Osteoblast (primary cell): ENCODE measurements at regions not wholly inside any gene's neighbourhood (a gene's known extent, or its start where the extent isn't known, plus 50 kb on each side); places are given as distances from the start of the nearest gene placed in this dataset.
A peak's percentile ranks its signal among the peaks of the same experiment; 100 is the strongest.

ENCODE experiments used
- DNase-seq: peaks from one replicate; pipeline ENCODE4 v3.0.0; 2011; ENCODE audit warnings: low spot score, mixed read lengths; ENCODE audit not compliant: insufficient read length; ENCODE audit errors: missing footprints
- H2AFZ ChIP-seq: 2 replicates; pipeline ENCODE4 v1.6.0; 2011; ENCODE audit warnings: mild to moderate bottlenecking, low read length
- H3K27ac ChIP-seq: 2 replicates; pipeline ENCODE4 v1.5.1; 2011; ENCODE audit warnings: mild to moderate bottlenecking, low read depth, low read length, moderate library complexity
- H3K27me3 ChIP-seq: 2 replicates; pipeline ENCODE4 v1.6.0; 2012; ENCODE audit warnings: mild to moderate bottlenecking, control low read depth, inconsistent platforms, low read length, moderate library complexity; ENCODE audit not compliant: insufficient read depth
- H3K36me3 ChIP-seq: 2 replicates; pipeline ENCODE4 v1.5.1; 2011; ENCODE audit warnings: mild to moderate bottlenecking, low read length, control low read depth, moderate library complexity; ENCODE audit not compliant: insufficient read depth
- H3K4me1 ChIP-seq: 2 replicates; pipeline ENCODE4 v1.5.1; 2011; ENCODE audit warnings: mild to moderate bottlenecking, low read length, control low read depth, moderate library complexity; ENCODE audit not compliant: insufficient read depth
- H3K4me2 ChIP-seq: 2 replicates; pipeline ENCODE4 v1.6.0; 2011; ENCODE audit warnings: mild to moderate bottlenecking, low read length; ENCODE audit not compliant: insufficient read depth
- H3K4me3 ChIP-seq: fragments of 200-600 bp; sonication (generic); 3 replicates; pipeline ENCODE4 v1.5.1; 2012; ENCODE audit warnings: mild to moderate bottlenecking, low read length, inconsistent platforms; ENCODE audit not compliant: insufficient read depth
- H3K79me2 ChIP-seq: 2 replicates; pipeline ENCODE4 v1.6.0; 2012; ENCODE audit warnings: mild to moderate bottlenecking, low read length, control low read depth, inconsistent platforms; ENCODE audit not compliant: insufficient read depth
- H3K9me3 ChIP-seq: 2 replicates; pipeline ENCODE4 v1.5.1; 2011; ENCODE audit warnings: low read depth, low read length, control low read depth
- H4K20me1 ChIP-seq: 2 replicates; pipeline ENCODE4 v1.6.0; 2012; ENCODE audit warnings: mild to moderate bottlenecking, low read length, control low read depth; ENCODE audit not compliant: insufficient read depth
- TF ChIP-seq, protein P1 (sequence below): IDR thresholded peaks from 2 replicates; pipeline ENCODE4 v1.5.1; 2011; ENCODE audit warnings: mild to moderate bottlenecking, low read depth, low read length, moderate library complexity; ENCODE audit errors: extremely low read depth

GRCh38 chr4:8697826-8698225 is 105.3 kb downstream of the CPZ start:
- H2AFZ ChIP-seq, result no peak overlapping the region
- no peak overlapping the region for H3K4me2 ChIP-seq
- H3K79me2 ChIP-seq, result no peaks in the 10 kb centered on the region
- peak; percentile 76 for DNase-seq
- no peaks in the 10 kb centered on the region for H3K4me1 ChIP-seq
- no peaks in the 10 kb centered on the region for H3K36me3 ChIP-seq
- no peak overlapping the region for H3K4me3 ChIP-seq
- TF ChIP-seq, protein P1, sequence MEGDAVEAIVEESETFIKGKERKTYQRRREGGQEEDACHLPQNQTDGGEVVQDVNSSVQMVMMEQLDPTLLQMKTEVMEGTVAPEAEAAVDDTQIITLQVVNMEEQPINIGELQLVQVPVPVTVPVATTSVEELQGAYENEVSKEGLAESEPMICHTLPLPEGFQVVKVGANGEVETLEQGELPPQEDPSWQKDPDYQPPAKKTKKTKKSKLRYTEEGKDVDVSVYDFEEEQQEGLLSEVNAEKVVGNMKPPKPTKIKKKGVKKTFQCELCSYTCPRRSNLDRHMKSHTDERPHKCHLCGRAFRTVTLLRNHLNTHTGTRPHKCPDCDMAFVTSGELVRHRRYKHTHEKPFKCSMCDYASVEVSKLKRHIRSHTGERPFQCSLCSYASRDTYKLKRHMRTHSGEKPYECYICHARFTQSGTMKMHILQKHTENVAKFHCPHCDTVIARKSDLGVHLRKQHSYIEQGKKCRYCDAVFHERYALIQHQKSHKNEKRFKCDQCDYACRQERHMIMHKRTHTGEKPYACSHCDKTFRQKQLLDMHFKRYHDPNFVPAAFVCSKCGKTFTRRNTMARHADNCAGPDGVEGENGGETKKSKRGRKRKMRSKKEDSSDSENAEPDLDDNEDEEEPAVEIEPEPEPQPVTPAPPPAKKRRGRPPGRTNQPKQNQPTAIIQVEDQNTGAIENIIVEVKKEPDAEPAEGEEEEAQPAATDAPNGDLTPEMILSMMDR, result no peak
- no peaks in the 10 kb centered on the region for H3K9me3 ChIP-seq
- no peaks in the 10 kb centered on the region for H4K20me1 ChIP-seq
- peaks cover 21% of the 10 kb centered on the region for H3K27me3 ChIP-seq
- no peak overlapping the region for H3K27ac ChIP-seq

DNA sequence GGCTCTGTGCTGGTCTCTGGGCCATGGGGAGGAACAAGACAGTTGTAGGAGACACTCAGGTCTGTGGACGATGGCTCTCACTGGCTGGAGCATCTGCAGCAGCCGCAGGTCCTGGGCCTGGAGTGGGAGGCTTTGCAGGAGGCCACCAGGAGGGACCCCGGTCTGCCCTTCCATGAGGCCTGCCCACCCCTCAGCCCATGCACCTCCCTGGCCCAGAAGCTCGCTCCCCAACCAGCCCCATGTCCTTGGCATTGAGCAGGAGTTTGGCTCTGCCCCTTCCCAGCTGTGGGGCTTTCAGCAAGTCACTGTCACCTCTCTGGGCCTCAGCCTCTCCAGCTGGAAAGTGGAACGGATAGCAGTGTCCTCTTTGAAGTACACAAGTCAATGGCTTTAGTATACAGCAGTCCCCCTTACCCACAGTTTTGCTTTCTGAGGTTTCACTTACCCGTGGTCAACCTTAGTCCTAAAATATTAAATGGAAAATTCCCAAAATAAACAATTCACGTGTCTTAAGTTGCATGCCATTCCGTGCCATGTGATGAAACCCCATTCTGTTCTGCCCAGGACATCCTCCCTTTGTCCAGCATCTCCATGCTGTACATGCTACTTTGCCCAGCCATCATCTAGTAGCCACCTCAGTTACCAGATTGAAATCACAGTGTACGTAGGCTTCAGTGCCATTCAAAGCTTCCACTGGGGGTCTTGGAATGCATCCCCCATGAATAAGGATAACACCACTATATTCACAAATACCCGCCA is 104.0 kb downstream of the CPZ start:
- no peaks in the 10 kb centered on the region for H4K20me1 ChIP-seq
- no peak overlapping the region for H3K4me2 ChIP-seq
- no peak overlapping the region for H3K27ac ChIP-seq
- H3K4me3 ChIP-seq, result no peak overlapping the region
- H3K27me3 ChIP-seq, result peaks cover 17% of the 10 kb centered on the region
- TF ChIP-seq, protein P1, result no peak
- peak; percentile 37 for DNase-seq
- no peak overlapping the region for H2AFZ ChIP-seq
- H3K79me2 ChIP-seq, result no peaks in the 10 kb centered on the region
- H3K9me3 ChIP-seq, result no peaks in the 10 kb centered on the region
- no peaks in the 10 kb centered on the region for H3K36me3 ChIP-seq
- no peaks in the 10 kb centered on the region for H3K4me1 ChIP-seq

DNA sequence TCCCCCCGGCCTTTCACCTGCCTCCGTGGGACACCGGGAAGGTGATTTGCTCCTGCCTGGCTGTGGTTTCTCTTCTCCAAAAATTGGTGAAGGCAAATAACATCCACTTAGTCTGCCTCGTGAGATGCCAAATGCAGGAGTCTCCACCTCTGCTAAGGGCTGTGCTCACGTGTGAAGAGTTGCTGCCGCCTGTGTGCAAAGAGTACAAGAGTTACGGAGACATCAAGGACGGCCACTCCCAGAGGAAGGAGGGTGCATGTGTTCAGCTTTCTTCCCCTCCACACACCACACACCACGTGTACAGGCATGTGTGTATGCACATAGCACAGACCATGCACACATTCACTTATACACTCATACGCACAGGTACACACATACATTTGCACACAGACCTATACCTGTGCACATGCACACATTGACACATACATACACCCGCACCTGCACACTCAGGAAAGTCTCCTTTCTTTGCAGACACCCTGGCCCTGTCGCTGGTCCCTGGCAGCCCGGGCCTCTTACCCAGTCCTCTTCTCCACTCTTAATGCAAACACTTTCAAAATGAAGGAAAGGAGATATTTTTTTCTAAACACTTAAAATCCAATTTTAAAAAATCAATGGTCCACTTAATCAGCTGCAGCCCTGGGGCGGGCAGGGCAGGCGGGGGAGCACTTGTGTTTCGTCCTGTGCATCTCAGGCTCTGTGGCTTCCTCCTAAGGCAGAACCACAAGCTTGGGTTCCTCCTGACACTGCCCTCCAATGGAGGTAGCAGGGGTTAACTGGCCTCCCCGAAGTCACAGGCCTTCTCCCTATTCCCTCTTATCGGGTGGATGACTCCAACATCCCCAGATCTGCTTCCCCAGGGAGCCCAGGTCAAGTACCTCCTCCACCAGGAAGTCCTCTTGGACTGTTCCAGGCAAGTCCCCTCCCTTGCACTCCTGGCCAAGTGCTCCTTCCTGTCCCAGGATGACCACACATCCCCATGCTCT is 103.0 kb downstream of the CPZ start:
- no peaks in the 10 kb centered on the region for H4K20me1 ChIP-seq

More for the DNA sequence above, 103.0 kb downstream of the CPZ start:
- Histone ChIP-seq H3K27me3 (peaks cover 10% of the 10 kb centered on the region), H3K4me1 (no peaks in the 10 kb centered on the region), H3K27ac (no peak overlapping the region), H3K4me3 (no peak overlapping the region), H3K9me3 (no peaks in the 10 kb centered on the region), H3K4me2 (no peak overlapping the region), H2AFZ (no peak overlapping the region), H3K79me2 (no peaks in the 10 kb centered on the region), H3K36me3 (no peaks in the 10 kb centered on the region)
- peak; percentile 54 for DNase-seq
- TF ChIP-seq, protein P1, result no peak
